Ureter (tissue), 1 donor: ENCODE measurements at regions not wholly inside any gene's neighbourhood (a gene's known extent, or its start where the extent isn't known, plus 50 kb on each side); places are given as distances from the start of the nearest gene placed in this dataset.

Experiments used
- DNase-seq: peaks from one replicate; pipeline ENCODE4 v3.0.0-alpha.2; 2020; ENCODE audit warnings: low spot score
- donor health status: DM: yes; HTN: yes; CAD: no.

GRCh38 chr12:58988643-58989344, 68.5 kb upstream of the LRIG3 start:
- DNase-seq, result no peak

GRCh38 chr12:58981961-58982360, 61.7 kb upstream of the LRIG3 start:
- DNase-seq, result no peak

GRCh38 chr12:58980768-58981167, 60.5 kb upstream of the LRIG3 start:
- no peak for DNase-seq

- no peak for DNase-seq
Observed at GRCh38 chr12:58978717-58979116, 58.4 kb upstream of the LRIG3 start.

GRCh38 chr12:58977476-58977875, 57.2 kb upstream of the LRIG3 start:
- no peak for DNase-seq

- DNase-seq, result no peak
Observed at GRCh38 chr12:58976146-58976545, 55.8 kb upstream of the LRIG3 start.
